ENCODE measurements at regions not wholly inside any gene's neighbourhood (a gene's known extent, or its start where the extent isn't known, plus 50 kb on each side); places are given as distances from the start of the nearest gene placed in this dataset.

DNA sequence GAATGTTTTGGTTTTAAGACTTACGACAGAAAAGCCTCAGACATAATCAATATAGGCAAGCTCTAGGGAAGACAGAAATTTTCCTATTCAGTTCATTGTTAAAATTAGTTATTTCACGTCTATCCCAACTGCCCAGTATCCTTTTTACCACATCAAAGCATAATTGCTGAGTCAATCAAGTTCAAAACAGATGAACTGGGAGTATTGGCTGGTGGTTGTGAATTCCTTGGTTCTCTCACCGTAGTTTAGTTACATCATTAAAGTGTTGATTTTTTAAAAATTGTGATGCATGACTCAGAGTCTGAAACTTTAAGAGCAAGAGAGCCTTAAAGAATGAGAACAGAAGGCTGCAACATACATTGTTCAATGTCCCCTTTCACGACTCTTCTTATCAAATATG, 143.3 kb upstream of the FREM2 start:
- TF ChIP-seq POLR2A (IDR thresholded peaks at IDR 0.05) (no peak), CTCF (IDR thresholded peaks at IDR 0.05) (no peak), POLR2AphosphoS5 (IDR thresholded peaks at IDR 0.05) (no peak)

All from gastroesophageal sphincter (tissue), 3 donors.